HUES64 (cell line): ENCODE measurements at regions not wholly inside any gene's neighbourhood (a gene's known extent, or its start where the extent isn't known, plus 50 kb on each side); places are given as distances from the start of the nearest gene placed in this dataset.

Experiments
- H3K27ac ChIP-seq: 2 replicates; pipeline ENCODE4 v1.7.0; 2013; ENCODE audit warnings: low read depth, low read length, inconsistent platforms
- H3K27me3 ChIP-seq: 2 replicates; pipeline ENCODE4 v1.6.1; 2013; ENCODE audit warnings: mild to moderate bottlenecking, low read length; ENCODE audit not compliant: insufficient read depth
- H3K36me3 ChIP-seq: 2 replicates; pipeline ENCODE4 v1.6.1; 2013; ENCODE audit warnings: mild to moderate bottlenecking, low read length; ENCODE audit not compliant: insufficient read depth
- H3K4me1 ChIP-seq: 2 replicates; pipeline ENCODE4 v1.6.1; 2013; ENCODE audit warnings: mild to moderate bottlenecking, low read length, moderate library complexity; ENCODE audit not compliant: insufficient read depth
- H3K4me3 ChIP-seq: 2 replicates; pipeline ENCODE4 v1.5.1; 2013; ENCODE audit warnings: mild to moderate bottlenecking, low read length, moderate library complexity
- H3K9ac ChIP-seq: 2 replicates; pipeline ENCODE4 v1.6.1; 2013; ENCODE audit warnings: mild to moderate bottlenecking, low read depth, low read length
- H3K9me3 ChIP-seq: 2 replicates; pipeline ENCODE4 v1.6.1; 2013; ENCODE audit warnings: low read depth, low read length; ENCODE audit not compliant: insufficient read depth
- WGBS: fragments of 150-250, 120-280 bp; methylation state at CpG from one replicate; pipeline ENCODE4 v1.1.7; 2013; ENCODE audit warnings: missing lambda C conversion rate; 5-methylcytosine and 5-hydroxymethylcytosine counted together

DNA sequence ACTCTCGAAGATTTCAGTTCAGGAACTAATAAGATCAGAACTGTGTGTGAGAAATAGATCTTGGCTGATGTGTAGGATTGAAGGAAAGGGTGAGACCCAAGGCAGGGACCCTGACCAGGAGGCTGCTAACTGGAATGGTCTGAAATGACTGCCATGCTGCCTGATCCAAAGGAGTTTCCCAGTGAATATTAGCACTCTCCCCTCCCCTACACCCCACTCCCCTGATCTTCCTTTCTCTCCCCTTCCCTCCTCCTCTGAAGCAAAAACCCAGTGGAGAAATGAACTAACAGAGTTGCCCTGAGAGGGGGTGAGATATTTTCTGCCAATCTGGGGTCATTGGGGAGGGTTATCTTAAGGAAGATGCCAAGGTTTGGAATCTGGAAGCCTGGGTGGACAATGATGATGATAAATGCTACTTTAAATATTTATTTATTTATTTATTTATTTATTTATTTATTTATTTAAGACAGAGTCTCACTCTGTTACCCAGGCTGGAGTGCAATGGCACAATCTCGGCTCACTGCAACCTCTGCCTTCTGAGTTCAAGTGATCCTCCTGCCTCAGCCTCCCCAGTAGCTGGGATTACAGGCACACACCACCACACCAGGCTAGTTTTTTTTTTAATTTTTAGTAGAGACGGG lies 371.0 kb upstream of the CHD6 start:
- Histone ChIP-seq H3K9me3 (peaks cover 9% of the 10 kb centered on the region; the same call in 1 of the 2 replicates), H3K9ac (no peak overlapping the region), H3K36me3 (no peaks in the 10 kb centered on the region), H3K4me1 (no peaks in the 10 kb centered on the region; the same call in 1 of the 2 replicates), H3K27ac (no peak overlapping the region), H3K4me3 (no peak overlapping the region), H3K27me3 (no peaks in the 10 kb centered on the region)
- WGBS, result 90% methylated on average over 3 of the region's 3 CpGs

DNA sequence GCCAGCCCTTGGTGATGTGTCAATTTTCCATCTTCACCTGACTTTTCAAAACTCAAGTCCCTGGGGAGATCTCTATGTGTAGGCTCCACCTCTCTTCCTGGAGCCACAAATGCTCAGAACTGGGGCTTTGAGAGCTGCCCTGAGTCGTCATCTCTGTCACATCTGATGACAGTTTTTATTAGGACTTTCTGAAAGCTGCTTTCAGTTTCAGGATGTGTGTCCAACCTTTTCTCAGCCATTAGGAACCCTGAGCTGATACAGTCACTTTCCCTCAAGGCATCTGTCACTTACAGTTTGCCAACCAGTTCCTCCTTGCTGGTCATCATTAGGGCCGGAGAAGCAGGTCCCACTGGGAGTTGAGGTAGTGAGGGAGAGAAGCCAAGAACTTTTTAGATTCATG lies 365.9 kb upstream of the CHD6 start:
- WGBS, result 89% methylated on average over 2 of the region's 2 CpGs
- Histone ChIP-seq H3K27me3 (no peaks in the 10 kb centered on the region), H3K27ac (no peak overlapping the region), H3K4me1 (no peaks in the 10 kb centered on the region), H3K9ac (no peak overlapping the region), H3K4me3 (no peak overlapping the region), H3K36me3 (no peaks in the 10 kb centered on the region), H3K9me3 (peaks cover 9% of the 10 kb centered on the region; the same call in 1 of the 2 replicates)

DNA sequence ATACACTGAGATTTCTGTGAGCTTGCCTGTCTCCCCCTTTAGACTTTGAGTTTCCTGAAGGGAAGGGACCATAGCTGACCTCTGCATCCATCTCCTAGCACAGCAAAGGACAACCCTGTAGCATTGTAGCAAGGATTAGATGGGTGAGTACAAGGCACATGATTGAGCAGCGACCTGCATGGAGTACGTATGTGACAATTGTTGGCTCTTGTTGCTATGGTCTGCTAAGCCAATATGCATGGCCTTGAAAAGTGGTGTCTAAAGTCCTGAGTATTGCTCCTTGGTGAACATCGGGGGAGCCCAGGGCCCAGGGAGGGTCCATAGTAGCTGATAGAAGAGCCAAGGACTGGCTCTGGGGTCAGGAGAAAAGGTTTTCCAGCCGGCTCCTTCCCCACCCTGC lies 365.0 kb upstream of the CHD6 start:
- H3K4me1 ChIP-seq, result no peaks in the 10 kb centered on the region
- no peaks in the 10 kb centered on the region for H3K27me3 ChIP-seq
- no peak overlapping the region for H3K9ac ChIP-seq
- WGBS, result 91% methylated on average over 4 of the region's 4 CpGs
- H3K4me3 ChIP-seq, result no peak overlapping the region
- no peak overlapping the region for H3K27ac ChIP-seq
- H3K9me3 ChIP-seq, result peaks cover 9% of the 10 kb centered on the region; the same call in 1 of the 2 replicates
- H3K36me3 ChIP-seq, result no peaks in the 10 kb centered on the region

- 86% methylated on average over 3 of the region's 3 CpGs for WGBS
- no peaks in the 10 kb centered on the region for H3K9me3 ChIP-seq
- H3K27me3 ChIP-seq, result no peaks in the 10 kb centered on the region
- no peak overlapping the region for H3K27ac ChIP-seq
- no peaks in the 10 kb centered on the region for H3K36me3 ChIP-seq
- H3K9ac ChIP-seq, result no peak overlapping the region
- H3K4me1 ChIP-seq, result no peaks in the 10 kb centered on the region
- no peak overlapping the region for H3K4me3 ChIP-seq
Measured at GRCh38 chr20:41981746-41982145, 363.6 kb upstream of the CHD6 start.

- 95% methylated on average over 4 of the region's 4 CpGs for WGBS
Measured at GRCh38 chr20:41978875-41979274, 360.7 kb upstream of the CHD6 start.

GRCh38 chr20:41978246-41978790 lies 360.1 kb upstream of the CHD6 start:
- Histone ChIP-seq H3K9ac (no peak overlapping the region), H3K27me3 (no peaks in the 10 kb centered on the region), H3K4me1 (no peaks in the 10 kb centered on the region), H3K36me3 (no peaks in the 10 kb centered on the region), H3K4me3 (no peak overlapping the region), H3K9me3 (no peaks in the 10 kb centered on the region), H3K27ac (no peak overlapping the region)
- WGBS, result 90% methylated on average over 4 of the region's 4 CpGs

More at GRCh38 chr20:41978875-41979274, 360.7 kb upstream of the CHD6 start:
- Histone ChIP-seq H3K9ac (no peak overlapping the region), H3K27me3 (no peaks in the 10 kb centered on the region), H3K4me3 (no peak overlapping the region), H3K27ac (no peak overlapping the region), H3K4me1 (no peaks in the 10 kb centered on the region), H3K36me3 (no peaks in the 10 kb centered on the region), H3K9me3 (no peaks in the 10 kb centered on the region)

DNA sequence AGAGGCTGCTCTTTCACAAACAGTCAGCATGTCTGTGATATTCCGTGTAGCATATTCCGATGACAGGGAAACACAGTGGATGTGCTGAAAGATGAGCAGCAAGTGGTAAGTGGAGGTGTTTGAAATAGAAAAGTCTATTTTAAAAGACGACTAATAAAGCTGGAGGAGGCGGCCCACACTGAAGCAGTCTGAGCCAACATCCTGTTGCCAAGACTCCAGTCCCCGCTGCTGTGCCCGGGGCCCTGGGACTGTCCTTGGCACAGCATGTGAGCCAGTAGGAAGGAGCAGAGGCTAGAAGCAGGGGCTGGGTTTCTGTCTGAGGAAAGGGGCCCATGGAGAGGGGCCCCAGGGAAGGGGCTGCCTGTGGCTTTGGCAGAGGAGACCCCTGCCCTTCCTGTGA lies 351.5 kb upstream of the CHD6 start:
- Histone ChIP-seq H3K4me1 (peaks cover 12% of the 10 kb centered on the region), H3K27ac (no peak overlapping the region), H3K27me3 (no peaks in the 10 kb centered on the region), H3K9ac (no peak overlapping the region), H3K4me3 (no peak overlapping the region), H3K36me3 (no peaks in the 10 kb centered on the region), H3K9me3 (no peaks in the 10 kb centered on the region)
- 85% methylated on average over 6 of the region's 6 CpGs for WGBS

DNA sequence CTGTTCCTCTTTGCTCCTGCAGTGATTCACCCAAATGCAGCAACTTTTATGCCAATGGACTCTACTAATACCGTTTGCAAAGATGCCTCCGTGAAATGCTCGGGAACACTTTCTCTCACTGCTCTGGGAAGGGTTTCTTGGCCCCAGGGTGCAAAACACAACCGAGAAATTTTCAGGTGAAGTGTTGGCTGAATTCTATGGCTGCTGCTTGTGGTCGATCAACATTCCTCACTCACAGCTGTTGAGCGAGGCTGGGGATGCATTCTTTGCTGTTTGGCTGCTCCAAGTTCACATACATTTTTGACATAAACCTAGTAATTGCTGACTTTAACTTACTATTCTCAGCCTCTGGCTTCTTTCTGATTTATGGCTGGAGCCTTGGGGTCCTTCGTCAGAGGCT lies 342.0 kb upstream of the CHD6 start:
- Histone ChIP-seq H3K9me3 (no peaks in the 10 kb centered on the region), H3K36me3 (no peaks in the 10 kb centered on the region), H3K4me3 (no peak overlapping the region), H3K27me3 (no peaks in the 10 kb centered on the region), H3K27ac (no peak overlapping the region), H3K4me1 (no peaks in the 10 kb centered on the region), H3K9ac (no peak overlapping the region)
- 84% methylated on average over 7 of the region's 7 CpGs for WGBS

DNA sequence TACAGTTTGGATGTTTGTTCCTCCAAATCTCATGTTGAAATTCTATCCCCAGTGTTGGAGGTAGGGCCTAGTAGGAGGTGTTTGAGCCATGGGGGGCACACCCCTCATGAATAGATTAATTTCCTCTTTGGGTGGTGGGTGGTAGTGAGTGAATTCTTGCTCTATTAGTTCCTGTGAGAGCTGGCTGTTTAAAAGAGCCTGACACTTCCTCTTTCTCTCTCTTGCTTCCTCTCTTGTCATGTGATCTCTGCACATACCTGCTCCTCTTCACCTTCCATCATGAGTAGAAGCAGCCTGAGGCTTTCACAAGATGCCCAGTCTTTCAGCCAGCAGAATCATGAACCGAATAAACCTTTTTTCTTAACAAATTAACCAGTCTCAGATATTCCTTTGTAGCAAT lies 340.2 kb upstream of the CHD6 start:
- WGBS, result 81% methylated on average over 1 of the region's 1 CpG
- no peak overlapping the region for H3K9ac ChIP-seq
- H3K27ac ChIP-seq, result no peak overlapping the region
- H3K4me3 ChIP-seq, result no peak overlapping the region
- H3K36me3 ChIP-seq, result no peaks in the 10 kb centered on the region
- H3K4me1 ChIP-seq, result no peaks in the 10 kb centered on the region
- H3K27me3 ChIP-seq, result no peaks in the 10 kb centered on the region
- H3K9me3 ChIP-seq, result no peaks in the 10 kb centered on the region

- H3K9ac ChIP-seq, result no peak overlapping the region
- H3K36me3 ChIP-seq, result no peaks in the 10 kb centered on the region
- no peak overlapping the region for H3K27ac ChIP-seq
- no peaks in the 10 kb centered on the region for H3K4me1 ChIP-seq
- WGBS, result 69% methylated on average over 5 of the region's 6 CpGs
- no peaks in the 10 kb centered on the region for H3K27me3 ChIP-seq
- H3K4me3 ChIP-seq, result no peak overlapping the region
- no peaks in the 10 kb centered on the region for H3K9me3 ChIP-seq
Measured at GRCh38 chr20:41956338-41957074, 338.3 kb upstream of the CHD6 start.

DNA sequence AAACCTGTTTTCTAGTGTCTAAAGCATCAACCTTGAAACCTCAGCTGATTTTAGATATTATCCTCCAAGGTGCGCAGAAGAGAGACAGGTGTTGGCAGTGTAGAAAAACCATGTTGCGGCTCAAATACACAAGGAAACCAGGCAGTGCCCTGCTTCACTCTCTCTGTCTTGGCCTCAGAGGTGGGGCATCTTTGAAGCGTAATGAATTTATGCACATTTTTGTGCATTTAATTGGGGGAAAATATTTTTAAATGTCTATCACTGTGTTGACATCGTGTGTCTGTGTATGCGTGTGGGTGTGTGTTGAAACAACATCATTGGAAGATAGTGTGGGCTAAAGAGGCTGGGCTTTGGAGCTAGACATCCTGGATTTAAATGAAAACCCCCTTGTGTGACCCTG lies 334.0 kb upstream of the CHD6 start:
- H3K9ac ChIP-seq, result no peak overlapping the region
- no peaks in the 10 kb centered on the region for H3K36me3 ChIP-seq
- no peaks in the 10 kb centered on the region for H3K4me1 ChIP-seq
- H3K27me3 ChIP-seq, result no peaks in the 10 kb centered on the region
- H3K9me3 ChIP-seq, result no peaks in the 10 kb centered on the region
- WGBS, result 87% methylated on average over 5 of the region's 5 CpGs
- no peak overlapping the region for H3K4me3 ChIP-seq
- no peak overlapping the region for H3K27ac ChIP-seq
